HepG2 (cell line): ENCODE measurements at regions not wholly inside any gene's neighbourhood (a gene's known extent, or its start where the extent isn't known, plus 50 kb on each side); places are given as distances from the start of the nearest gene placed in this dataset.

Source experiments
- ASH2L ChIP-seq: fragments of 300-600, 200-600 bp; sonication (generic); IDR thresholded peaks from 2 replicates; pipeline ENCODE4 v1.7.0; 2017; ENCODE audit warnings: low read depth, mild to moderate bottlenecking, moderate library complexity, mixed read lengths, low read length; ENCODE audit not compliant: insufficient read length
- CBFB ChIP-seq: sonication (generic); formaldehyde crosslinking; IDR thresholded peaks from 2 replicates; pipeline ENCODE4 v1.4.0; 2020; ENCODE audit warnings: missing genetic modification reagents
- CTCF ChIP-seq: sonication (generic); formaldehyde crosslinking; IDR thresholded peaks from 2 replicates; pipeline ENCODE4 v1.5.0; 2020; ENCODE audit warnings: mild to moderate bottlenecking, missing genetic modification reagents, moderate library complexity
- EZH2 ChIP-seq: conservative IDR thresholded peaks from 2 replicates; pipeline ENCODE4 v1.6.1; 2012; ENCODE audit warnings: mild to moderate bottlenecking, low read depth, low read length, moderate library complexity
- HNF1A ChIP-seq, 2 experiments: sonication (generic) in 1 of 2; formaldehyde crosslinking in 1 of 2; IDR thresholded peaks; 2 replicates each; pipeline versions ENCODE4 v1.4.0 to v1.6.1; 2016 to 2020; ENCODE audit warnings: borderline replicate concordance in 1 of 2, low read depth in 1 of 2, mild to moderate bottlenecking in 1 of 2, missing genetic modification reagents in 1 of 2
- IRX3 ChIP-seq: sonication (generic); formaldehyde crosslinking; IDR thresholded peaks from 2 replicates; pipeline ENCODE4 v1.8.1; 2023; ENCODE audit warnings: mild to moderate bottlenecking, low read depth, missing genetic modification reagents, borderline replicate concordance
- MIER2 ChIP-seq: IDR thresholded peaks from 2 replicates; pipeline ENCODE4 v1.6.1; 2016; ENCODE audit warnings: missing biosample characterization, missing genetic modification reagents
- MYC ChIP-seq: sonication (generic); formaldehyde crosslinking; IDR thresholded peaks from 2 replicates; pipeline ENCODE4 v1.9.0; 2021; ENCODE audit warnings: missing genetic modification reagents, borderline replicate concordance
- NFYB ChIP-seq: sonication (generic); formaldehyde crosslinking; IDR thresholded peaks from 2 replicates; pipeline ENCODE4 v1.4.0; 2020; ENCODE audit warnings: missing genetic modification reagents
- POLR2A ChIP-seq, 2 experiments: IDR thresholded peaks; 2 replicates each; pipeline ENCODE4 v1.6.1; 2011; ENCODE audit warnings: low read depth in 2 of 2, low read length in 2 of 2, mild to moderate bottlenecking in 1 of 2, moderate library complexity in 1 of 2; ENCODE audit not compliant: insufficient read depth in 1 of 2
- RELA ChIP-seq: sonication (generic); formaldehyde crosslinking; IDR thresholded peaks from 2 replicates; pipeline ENCODE4 v1.4.0; 2020; ENCODE audit warnings: missing genetic modification reagents
- SIN3A ChIP-seq: IDR thresholded peaks from 2 replicates; pipeline ENCODE4 v1.6.1; 2011; ENCODE audit warnings: low read depth, mild to moderate bottlenecking, control low read depth, low read length, borderline replicate concordance
- SP140L ChIP-seq: sonication (generic); formaldehyde crosslinking; IDR thresholded peaks from 2 replicates; pipeline ENCODE4 v1.4.0; 2020; ENCODE audit warnings: missing genetic modification reagents, borderline replicate concordance
- ZNF749 ChIP-seq: sonication (generic); formaldehyde crosslinking; IDR thresholded peaks from 2 replicates; pipeline ENCODE4 v1.8.0; 2022; ENCODE audit warnings: mild to moderate bottlenecking, missing genetic modification reagents, moderate library complexity, borderline replicate concordance

- TF ChIP-seq MYC (CRISPR knock-in tag), result no peak
- no peak for TF ChIP-seq SP140L (CRISPR knock-in tag)
- no peak for TF ChIP-seq NFYB
- TF ChIP-seq HNF1A (IDR thresholded peaks at IDR 0.05; ENCODE audit: low read depth), result no peak
- no peak for TF ChIP-seq HNF1A (CRISPR knock-in tag; IDR thresholded peaks at IDR 0.05; ENCODE audit: borderline replicate concordance)
- TF ChIP-seq CTCF, result no peak
- TF ChIP-seq POLR2A (IDR thresholded peaks at IDR 0.05; ENCODE audit: insufficient read depth in 1 of 2, low read depth in 2 of 2, low read length in 2 of 2), result no peak
- no peak for TF ChIP-seq SIN3A
- no peak for TF ChIP-seq ZNF749 (CRISPR knock-in tag)
- TF ChIP-seq CBFB, result no peak
- no peak for TF ChIP-seq RELA (CRISPR knock-in tag)
- no peak for TF ChIP-seq IRX3 (CRISPR knock-in tag)
- no peak for TF ChIP-seq ASH2L
- no peak for TF ChIP-seq EZH2
- no peak for TF ChIP-seq MIER2 (CRISPR knock-in tag)
These were observed 143.1 kb upstream of the KLF6 start for GRCh38 chr10:3928078-3928477.
